Neural crest cell (in vitro differentiated cells): ENCODE measurements at regions not wholly inside any gene's neighbourhood (a gene's known extent, or its start where the extent isn't known, plus 50 kb on each side); places are given as distances from the start of the nearest gene placed in this dataset.

Experiments
- DNase-seq: peaks from one replicate; pipeline ENCODE4 v3.0.0; 2021; ENCODE audit warnings: low read depth, mixed read lengths, low spot score
- H3K27ac Mint-ChIP-seq: one replicate; pipeline ENCODE4 v1.8.0; 2021; ENCODE audit warnings: mild to moderate bottlenecking, mixed read lengths; ENCODE audit not compliant: unreplicated experiment
- H3K27me3 Mint-ChIP-seq: 2 replicates; pipeline ENCODE4 v1.8.0; 2021; ENCODE audit warnings: low read depth, mild to moderate bottlenecking, mixed read lengths
- H3K36me3 Mint-ChIP-seq: 2 replicates; pipeline ENCODE4 v1.8.0; 2021; ENCODE audit warnings: low read depth, mild to moderate bottlenecking, mixed read lengths
- H3K4me1 Mint-ChIP-seq: 2 replicates; pipeline ENCODE4 v1.8.0; 2021; ENCODE audit warnings: mixed read lengths
- H3K4me3 Mint-ChIP-seq: one replicate; pipeline ENCODE4 v1.8.0; 2021; ENCODE audit warnings: mild to moderate bottlenecking, mixed read lengths
- H3K9me3 Mint-ChIP-seq: 2 replicates; pipeline ENCODE4 v1.8.0; 2021; ENCODE audit warnings: mixed read lengths
- TF ChIP-seq, protein P1 (sequence below): fragments of 200-600 bp; sonication (generic); conservative IDR thresholded peaks from 2 replicates; pipeline ENCODE4 v1.5.0; 2021; ENCODE audit warnings: antibody characterized with exemption, mild to moderate bottlenecking

DNA sequence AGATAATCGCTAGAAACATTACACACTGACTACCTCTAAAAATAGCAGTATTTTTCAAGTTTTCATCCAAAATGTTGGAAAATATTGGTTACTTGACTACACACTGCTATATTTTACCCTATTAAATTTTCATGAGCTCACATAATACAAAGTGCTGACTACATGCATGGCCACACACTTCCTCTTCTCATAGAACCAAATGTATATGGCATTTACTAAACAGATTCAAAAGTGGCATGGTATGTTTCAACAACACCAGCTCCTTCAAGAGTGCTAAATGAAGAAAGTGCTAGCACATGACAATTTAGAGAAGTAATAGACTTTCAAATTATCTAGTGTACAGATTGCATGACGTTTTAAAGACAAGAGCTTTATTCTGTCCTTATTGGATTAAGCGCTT is 780.4 kb upstream of the SLITRK6 start:
- H3K9me3 Mint-ChIP-seq, result peaks cover 4% of the 10 kb centered on the region
- H3K27ac Mint-ChIP-seq, result no peak overlapping the region
- TF ChIP-seq, protein P1, sequence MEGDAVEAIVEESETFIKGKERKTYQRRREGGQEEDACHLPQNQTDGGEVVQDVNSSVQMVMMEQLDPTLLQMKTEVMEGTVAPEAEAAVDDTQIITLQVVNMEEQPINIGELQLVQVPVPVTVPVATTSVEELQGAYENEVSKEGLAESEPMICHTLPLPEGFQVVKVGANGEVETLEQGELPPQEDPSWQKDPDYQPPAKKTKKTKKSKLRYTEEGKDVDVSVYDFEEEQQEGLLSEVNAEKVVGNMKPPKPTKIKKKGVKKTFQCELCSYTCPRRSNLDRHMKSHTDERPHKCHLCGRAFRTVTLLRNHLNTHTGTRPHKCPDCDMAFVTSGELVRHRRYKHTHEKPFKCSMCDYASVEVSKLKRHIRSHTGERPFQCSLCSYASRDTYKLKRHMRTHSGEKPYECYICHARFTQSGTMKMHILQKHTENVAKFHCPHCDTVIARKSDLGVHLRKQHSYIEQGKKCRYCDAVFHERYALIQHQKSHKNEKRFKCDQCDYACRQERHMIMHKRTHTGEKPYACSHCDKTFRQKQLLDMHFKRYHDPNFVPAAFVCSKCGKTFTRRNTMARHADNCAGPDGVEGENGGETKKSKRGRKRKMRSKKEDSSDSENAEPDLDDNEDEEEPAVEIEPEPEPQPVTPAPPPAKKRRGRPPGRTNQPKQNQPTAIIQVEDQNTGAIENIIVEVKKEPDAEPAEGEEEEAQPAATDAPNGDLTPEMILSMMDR, result no peak
- no peak for DNase-seq
- H3K36me3 Mint-ChIP-seq, result no peaks in the 10 kb centered on the region
- H3K4me1 Mint-ChIP-seq, result no peaks in the 10 kb centered on the region
- H3K27me3 Mint-ChIP-seq, result no peaks in the 10 kb centered on the region
- no peak overlapping the region for H3K4me3 Mint-ChIP-seq

GRCh38 chr13:86581706-86582105 is 782.5 kb upstream of the SLITRK6 start:
- H3K27ac Mint-ChIP-seq, result no peak overlapping the region
- H3K36me3 Mint-ChIP-seq, result no peaks in the 10 kb centered on the region
- H3K4me1 Mint-ChIP-seq, result no peaks in the 10 kb centered on the region
- H3K9me3 Mint-ChIP-seq, result peaks cover 9% of the 10 kb centered on the region
- H3K4me3 Mint-ChIP-seq, result no peak overlapping the region
- no peak for DNase-seq
- no peaks in the 10 kb centered on the region for H3K27me3 Mint-ChIP-seq
- TF ChIP-seq, protein P1, result no peak

- Mint-ChIP-seq H3K36me3 (peaks cover 2% of the 10 kb centered on the region), H3K4me1 (no peaks in the 10 kb centered on the region), H3K9me3 (peaks cover 12% of the 10 kb centered on the region), H3K27me3 (no peaks in the 10 kb centered on the region), H3K27ac (no peak overlapping the region), H3K4me3 (no peak overlapping the region)
- no peak for DNase-seq
- TF ChIP-seq, protein P1, result no peak
These were observed 785.1 kb upstream of the SLITRK6 start for GRCh38 chr13:86584301-86584700.

- TF ChIP-seq, protein P1, result no peak
- no peak overlapping the region for H3K4me3 Mint-ChIP-seq
- no peak for DNase-seq
- peaks cover 2% of the 10 kb centered on the region for H3K36me3 Mint-ChIP-seq
- H3K27ac Mint-ChIP-seq, result no peak overlapping the region
- no peaks in the 10 kb centered on the region for H3K4me1 Mint-ChIP-seq
- H3K27me3 Mint-ChIP-seq, result no peaks in the 10 kb centered on the region
- H3K9me3 Mint-ChIP-seq, result peaks cover 12% of the 10 kb centered on the region
These were observed 786.6 kb upstream of the SLITRK6 start for GRCh38 chr13:86585835-86586234.

DNA sequence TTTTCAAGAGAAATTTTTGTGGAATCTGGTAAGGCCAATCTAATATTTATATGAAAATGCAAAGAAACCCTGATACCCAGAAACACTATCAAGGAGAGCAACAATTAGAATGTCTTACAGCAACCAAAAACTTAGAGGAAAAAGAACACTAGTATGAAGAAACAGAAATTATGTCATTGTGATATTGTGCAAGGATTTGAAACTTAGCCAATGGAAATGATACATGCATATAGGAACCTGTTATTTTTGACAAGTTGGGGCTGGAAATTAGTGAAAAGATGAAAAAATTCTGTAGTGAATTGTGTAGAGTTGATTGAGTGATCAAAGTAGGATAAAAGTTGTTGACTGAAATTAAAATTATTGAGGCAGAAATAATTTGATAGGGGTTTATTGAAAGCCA is 792.6 kb upstream of the SLITRK6 start:
- Mint-ChIP-seq H3K27me3 (no peaks in the 10 kb centered on the region), H3K9me3 (peaks cover 8% of the 10 kb centered on the region), H3K4me3 (no peak overlapping the region), H3K4me1 (peaks cover 9% of the 10 kb centered on the region), H3K27ac (no peak overlapping the region), H3K36me3 (peaks cover 2% of the 10 kb centered on the region)
- DNase-seq, result no peak
- TF ChIP-seq, protein P1, result no peak

- TF ChIP-seq, protein P1, result no peak
- Mint-ChIP-seq H3K4me3 (no peak overlapping the region), H3K4me1 (peaks cover 7% of the 10 kb centered on the region), H3K27me3 (no peaks in the 10 kb centered on the region), H3K9me3 (no peaks in the 10 kb centered on the region), H3K36me3 (no peaks in the 10 kb centered on the region), H3K27ac (no peak overlapping the region)
- no peak for DNase-seq
These were observed 802.1 kb upstream of the SLITRK6 start for GRCh38 chr13:86601351-86601750.
